ENCODE measurements at regions not wholly inside any gene's neighbourhood (a gene's known extent, or its start where the extent isn't known, plus 50 kb on each side); places are given as distances from the start of the nearest gene placed in this dataset.

GRCh38 chr1:55445416-55445815 lies 230.3 kb upstream of the USP24 start:
- no peak for TF ChIP-seq POLR2A (IDR thresholded peaks at IDR 0.05; ENCODE audit: low read depth, low read length)
- TF ChIP-seq TAF1 (IDR thresholded peaks at IDR 0.05; ENCODE audit: low read depth, low read length) = no peak
- TF ChIP-seq PAX5 (IDR thresholded peaks at IDR 0.05; ENCODE audit: insufficient read depth, low read length, severe bottlenecking) = no peak
- TF ChIP-seq POLR2AphosphoS5 (IDR thresholded peaks at IDR 0.05; ENCODE audit: low read depth, low read length) = no peak
- TF ChIP-seq SPI1 (IDR thresholded peaks at IDR 0.05; ENCODE audit: low read depth, low read length) = no peak
